MCF 10A (cell line): ENCODE measurements at regions not wholly inside any gene's neighbourhood (a gene's known extent, or its start where the extent isn't known, plus 50 kb on each side); places are given as distances from the start of the nearest gene placed in this dataset.

Experiments
- BruUV-seq: library from RNA; stranded (reverse); fragments of 400-500 nt; replicated peaks from 2 replicates; lab custom pipeline; 2021; lab: Mats Ljungman, UMichigan
- CTCF ChIA-PET: fragments of 300-600 bp; sonication (Branson Sonifier 250); formaldehyde crosslinking; extraction: SDS; loops from one replicate; lab custom pipeline; 2021; ENCODE audit warnings: antibody characterized with exemption, inconsistent platforms; lab: Yijun Ruan, JAX
- POLR2A ChIA-PET: fragments of 300-600, 350-650 bp; sonication (Branson Sonifier 250); formaldehyde crosslinking; extraction: SDS; loops from one replicate; lab custom pipeline; 2020; ENCODE audit warnings: antibody characterized with exemption, inconsistent platforms; lab: Yijun Ruan, JAX
- DNase-seq: peaks from one replicate; pipeline ENCODE4 v3.0.0-alpha.2; 2018; ENCODE audit not compliant: unreplicated experiment
- H3K27ac Mint-ChIP-seq: one replicate; pipeline ENCODE4 v1.8.0; 2022; ENCODE audit warnings: mild to moderate bottlenecking, low read depth, mixed read lengths; ENCODE audit not compliant: unreplicated experiment
- H3K27me3 Mint-ChIP-seq: one replicate; pipeline ENCODE4 v1.8.0; 2022; ENCODE audit warnings: mixed read lengths; ENCODE audit not compliant: insufficient read depth, unreplicated experiment
- H3K36me3 Mint-ChIP-seq: one replicate; pipeline ENCODE4 v1.8.0; 2022; ENCODE audit warnings: mild to moderate bottlenecking, moderate library complexity, mixed read lengths; ENCODE audit not compliant: insufficient read depth, unreplicated experiment
- H3K4me1 Mint-ChIP-seq: one replicate; pipeline ENCODE4 v1.8.0; 2022; ENCODE audit warnings: mixed read lengths; ENCODE audit not compliant: insufficient read depth, unreplicated experiment
- H3K4me3 Mint-ChIP-seq: one replicate; pipeline ENCODE4 v1.8.0; 2022; ENCODE audit warnings: mild to moderate bottlenecking, moderate library complexity, mixed read lengths; ENCODE audit not compliant: unreplicated experiment
- H3K9me3 Mint-ChIP-seq: one replicate; pipeline ENCODE4 v1.8.0; 2022; ENCODE audit warnings: mixed read lengths; ENCODE audit not compliant: unreplicated experiment
- CTCF ChIP-seq: fragments of 200-600 bp; IDR thresholded peaks from one replicate; pipeline ENCODE4 v1.8.0; 2022; ENCODE audit warnings: antibody characterized with exemption, mild to moderate bottlenecking; ENCODE audit not compliant: unreplicated experiment
- intact Hi-C: fragments of 100-400 bp; cut with micrococcal nuclease; formaldehyde crosslinking; loops from 2 replicates; pipeline ENCODE4 v1.14.1; 2022

- no TSS peak for BruUV-seq
- no peaks in the 10 kb centered on the region for H3K9me3 Mint-ChIP-seq
- POLR2A ChIA-PET: no interaction called here
- intact Hi-C loops: no loop called here
- H3K4me3 Mint-ChIP-seq: no peak overlapping the region
- TF ChIP-seq CTCF: no peak
- no peak overlapping the region for H3K27ac Mint-ChIP-seq
- DNase-seq: no peak
- CTCF ChIA-PET: no interaction called here
- no peaks in the 10 kb centered on the region for H3K27me3 Mint-ChIP-seq
- H3K4me1 Mint-ChIP-seq: peaks cover 21% of the 10 kb centered on the region
- no peaks in the 10 kb centered on the region for H3K36me3 Mint-ChIP-seq
Measured at GRCh38 chr1:208538587-208538986, 294.4 kb upstream of the PLXNA2 start.

- ChIA-PET CTCF (interaction anchor here (0.6 to 2.1 kb wide), 5 partner anchors 12 to 528 kb away, joined by 3 to 5 read pairs (median 3); no protein-coding TSS in a partner anchor), POLR2A (interaction anchor here (0.9 to 1.7 kb wide), 5 partner anchors 7 to 71 kb away, joined by 3 to 6 read pairs (median 4); no protein-coding TSS in a partner anchor)
- Mint-ChIP-seq H3K36me3 (no peaks in the 10 kb centered on the region), H3K27me3 (no peaks in the 10 kb centered on the region), H3K4me1 (peaks cover 24% of the 10 kb centered on the region), H3K27ac (no peak overlapping the region), H3K9me3 (no peaks in the 10 kb centered on the region), H3K4me3 (no peak overlapping the region)
- intact Hi-C loops: no loop called here
- no peak for TF ChIP-seq CTCF
- BruUV-seq: no TSS peak
- no peak for DNase-seq
Measured at GRCh38 chr1:208540724-208541123, 296.5 kb upstream of the PLXNA2 start.

- no peak overlapping the region for H3K4me3 Mint-ChIP-seq
- H3K4me1 Mint-ChIP-seq: peaks cover 24% of the 10 kb centered on the region
- H3K36me3 Mint-ChIP-seq: no peaks in the 10 kb centered on the region
- H3K27me3 Mint-ChIP-seq: no peaks in the 10 kb centered on the region
- no peak overlapping the region for H3K27ac Mint-ChIP-seq
- H3K9me3 Mint-ChIP-seq: no peaks in the 10 kb centered on the region
- DNase-seq: peak; percentile 83
- ChIA-PET CTCF (interaction anchor here (0.5 to 2.1 kb wide), 11 partner anchors 12 to 1137 kb away, joined by 3 to 5 read pairs (median 3); no protein-coding TSS in a partner anchor), POLR2A (interaction anchor here (0.5 to 1.7 kb wide), 9 partner anchors 8 to 864 kb away, joined by 3 to 6 read pairs (median 4); no protein-coding TSS in a partner anchor)
- no peak for TF ChIP-seq CTCF
- no TSS peak for BruUV-seq
- intact Hi-C loops: no loop called here
Measured at GRCh38 chr1:208541225-208541855, 297.2 kb upstream of the PLXNA2 start.

GRCh38 chr1:208542309-208542708, 298.1 kb upstream of the PLXNA2 start:
- Mint-ChIP-seq H3K4me1 (peaks cover 24% of the 10 kb centered on the region), H3K36me3 (no peaks in the 10 kb centered on the region), H3K9me3 (no peaks in the 10 kb centered on the region), H3K4me3 (no peak overlapping the region), H3K27ac (no peak overlapping the region), H3K27me3 (no peaks in the 10 kb centered on the region)
- ChIA-PET POLR2A (interaction anchor here (0.7 to 1.7 kb wide), 4 partner anchors 9 to 47 kb away, joined by 3 to 6 read pairs (median 4); no protein-coding TSS in a partner anchor), CTCF (interaction anchor here (0.5 to 2.1 kb wide), 9 partner anchors 32 to 1080 kb away, joined by 3 to 5 read pairs (median 3); no protein-coding TSS in a partner anchor)
- intact Hi-C loops: no loop called here
- TF ChIP-seq CTCF: no peak
- BruUV-seq: no TSS peak
- DNase-seq: peak; percentile 25
